ENCODE measurements at regions not wholly inside any gene's neighbourhood (a gene's known extent, or its start where the extent isn't known, plus 50 kb on each side); places are given as distances from the start of the nearest gene placed in this dataset.

DNA sequence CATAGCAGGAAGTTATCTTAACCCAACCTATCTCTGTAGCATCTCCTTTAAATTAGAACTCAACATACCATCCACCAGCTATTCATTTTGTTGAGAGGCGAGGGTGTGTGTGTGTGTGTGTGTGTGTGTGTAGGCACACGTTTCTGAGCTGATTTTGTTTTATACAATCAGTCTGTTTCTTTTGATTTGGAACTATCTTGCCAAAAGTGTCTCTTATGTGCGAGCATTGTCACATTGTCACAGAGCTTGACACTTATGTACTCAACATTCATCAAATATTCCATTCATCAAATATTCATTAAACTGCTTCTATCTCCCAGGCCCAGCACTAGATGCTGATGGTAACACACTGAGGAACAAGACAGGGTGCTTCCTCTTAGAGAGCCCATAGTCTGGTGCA, 180.4 kb downstream of the HAPSTR1 start:
- TF ChIP-seq POLR2A (IDR thresholded peaks at IDR 0.05; ENCODE audit: low read depth, low read length) (no peak), TAF1 (IDR thresholded peaks at IDR 0.05; ENCODE audit: low read depth, low read length) (no peak), POLR2AphosphoS5 (IDR thresholded peaks at IDR 0.05; ENCODE audit: low read depth, low read length) (no peak), PAX5 (IDR thresholded peaks at IDR 0.05; ENCODE audit: insufficient read depth, low read length, severe bottlenecking) (no peak), SPI1 (IDR thresholded peaks at IDR 0.05; ENCODE audit: low read depth, low read length) (no peak)

Data from GM12891 (cell line).